Right hindlimb (tissue), 1 donor: ENCODE measurements at regions not wholly inside any gene's neighbourhood (a gene's known extent, or its start where the extent isn't known, plus 50 kb on each side); places are given as distances from the start of the nearest gene placed in this dataset.
"Not testable (repeated sequence)": the region's sequence is repeated elsewhere in the genome, so short reads cannot be mapped to it uniquely, and the experiment has no call there.

Experiments
- DNase-seq: peaks from one replicate; pipeline ENCODE4 v3.0.0-alpha.2; 2018

GRCh38 chr2:128602699-128603101 lies 284.0 kb upstream of the HS6ST1 start:
- peak; percentile 14 for DNase-seq

DNA sequence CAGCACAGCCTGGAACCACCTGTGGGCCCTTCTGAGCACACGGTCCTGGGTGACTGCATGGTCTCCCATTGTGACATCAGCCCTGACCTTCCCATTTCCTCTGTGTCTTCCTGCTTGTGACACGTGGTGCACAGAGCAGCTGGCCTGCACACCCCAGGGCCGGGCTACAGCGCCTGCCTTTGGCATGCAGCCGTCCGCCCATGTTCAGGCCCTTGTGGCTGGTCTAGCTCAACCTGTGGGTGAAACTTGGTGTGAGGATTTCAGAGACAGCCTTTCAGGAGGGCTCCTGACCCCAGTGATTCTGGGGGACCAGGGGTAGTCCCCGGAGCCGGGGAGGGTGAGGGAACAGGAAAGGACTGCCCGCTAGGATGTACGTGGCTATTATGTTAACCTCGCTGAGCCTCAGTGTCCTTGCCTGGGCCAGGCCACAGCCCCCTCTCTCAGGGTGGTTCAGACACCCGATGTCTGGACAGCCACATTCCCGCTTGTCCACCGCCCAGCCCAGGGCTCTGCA lies 284.8 kb upstream of the HS6ST1 start:
- peak; percentile 22 for DNase-seq

DNA sequence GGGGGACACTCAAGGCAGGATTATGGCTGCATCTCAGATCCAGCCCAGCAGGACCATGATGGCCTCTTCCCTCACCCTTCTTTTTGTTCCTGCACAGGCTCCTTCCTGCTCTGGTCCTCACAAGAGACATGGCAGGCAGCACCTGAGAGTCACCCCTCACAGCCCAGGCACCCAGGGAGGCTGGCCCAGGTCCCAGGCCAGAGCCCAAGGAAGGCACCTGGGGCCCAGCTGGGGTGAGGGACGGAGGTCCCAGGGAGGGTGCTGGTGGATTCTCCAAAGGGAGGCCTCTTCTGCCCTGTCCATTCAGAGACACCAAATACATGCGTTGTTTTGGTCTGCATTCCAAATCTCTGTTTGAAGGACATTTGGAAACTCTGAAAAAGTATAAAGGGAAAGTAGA lies 285.4 kb upstream of the HS6ST1 start:
- no peak for DNase-seq

DNA sequence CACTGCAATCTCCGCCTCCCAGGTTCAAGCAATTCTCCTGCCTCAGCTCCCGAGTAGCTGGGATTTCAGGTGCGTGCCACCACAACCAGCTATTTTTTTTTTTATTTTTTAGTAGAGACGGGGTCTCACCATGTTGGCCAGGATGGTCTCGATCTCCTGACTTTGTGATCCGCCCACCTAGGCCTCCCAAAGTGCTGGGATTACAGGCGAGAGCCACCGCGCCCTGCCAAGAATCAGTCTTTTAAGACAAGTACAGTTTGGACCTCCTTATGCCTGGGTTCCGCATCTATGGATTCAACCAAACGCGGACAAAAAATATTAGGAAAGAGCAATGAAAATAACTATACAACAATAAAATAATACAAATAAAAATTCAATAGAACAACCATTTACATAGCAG lies 285.9 kb upstream of the HS6ST1 start:
- DNase-seq: not testable (repeated sequence)

DNA sequence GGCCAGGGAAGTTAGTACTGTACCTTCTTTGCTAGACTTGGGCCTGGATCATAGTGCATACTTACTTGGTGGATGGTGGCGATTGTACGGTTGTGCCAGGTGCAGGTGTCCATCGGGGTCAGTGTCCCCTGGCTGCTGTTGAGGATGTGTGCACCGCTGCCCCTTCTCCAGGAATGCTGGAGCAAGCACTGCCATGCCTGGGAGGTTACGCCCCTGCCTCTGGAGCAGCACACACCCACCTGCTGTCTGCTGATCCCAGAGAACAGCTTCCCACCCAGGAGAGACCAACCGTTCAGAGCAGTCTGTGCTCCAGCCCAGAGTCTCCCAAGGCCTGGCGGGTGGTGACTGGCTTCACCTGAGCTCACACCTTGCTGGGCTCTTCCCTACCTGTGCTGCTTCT lies 286.8 kb upstream of the HS6ST1 start:
- peak; percentile 7 for DNase-seq

DNA sequence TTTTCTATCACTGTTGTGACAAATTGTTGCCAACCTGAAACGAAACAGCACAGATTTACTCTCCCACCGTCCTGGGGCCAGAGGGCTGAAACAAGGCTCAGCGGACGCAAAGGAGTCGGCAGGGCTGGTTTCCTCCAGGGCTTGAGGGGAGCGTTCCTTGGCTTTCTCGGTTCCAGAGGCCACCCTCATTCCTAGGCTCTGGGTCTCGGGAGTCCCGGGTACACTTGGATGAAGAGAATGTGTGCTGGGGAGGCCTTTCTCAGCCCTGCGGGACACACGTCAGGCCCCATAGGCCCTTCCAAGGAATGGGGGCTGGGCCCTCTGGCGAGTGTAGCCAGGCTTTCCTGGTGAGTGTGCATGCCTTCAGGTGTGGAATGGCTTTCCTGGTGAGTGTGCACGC lies 287.3 kb upstream of the HS6ST1 start:
- peak; percentile 7 for DNase-seq

DNA sequence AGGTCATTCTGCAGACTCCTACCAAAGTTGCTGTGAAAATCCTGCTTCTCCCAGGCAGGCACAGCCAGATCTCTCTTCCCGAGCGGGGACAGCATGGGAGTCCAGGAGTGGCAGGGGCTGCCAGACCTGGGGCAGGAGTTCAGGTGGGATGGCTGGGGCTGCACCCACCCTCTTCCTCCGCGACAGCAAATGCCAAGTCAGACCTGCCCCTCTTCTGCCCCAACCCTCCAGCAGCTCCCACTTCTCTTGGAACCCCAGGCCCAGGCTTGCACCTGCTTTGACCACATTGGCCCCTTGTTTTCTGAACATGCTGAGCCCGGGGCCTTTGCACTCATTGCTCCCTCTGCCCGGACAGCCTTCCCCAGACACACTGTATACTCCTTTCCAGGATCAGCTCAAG lies 288.2 kb upstream of the HS6ST1 start:
- DNase-seq: peak; percentile 1

GRCh38 chr2:128607440-128607839 lies 288.8 kb upstream of the HS6ST1 start:
- peak; percentile 21 for DNase-seq

DNA sequence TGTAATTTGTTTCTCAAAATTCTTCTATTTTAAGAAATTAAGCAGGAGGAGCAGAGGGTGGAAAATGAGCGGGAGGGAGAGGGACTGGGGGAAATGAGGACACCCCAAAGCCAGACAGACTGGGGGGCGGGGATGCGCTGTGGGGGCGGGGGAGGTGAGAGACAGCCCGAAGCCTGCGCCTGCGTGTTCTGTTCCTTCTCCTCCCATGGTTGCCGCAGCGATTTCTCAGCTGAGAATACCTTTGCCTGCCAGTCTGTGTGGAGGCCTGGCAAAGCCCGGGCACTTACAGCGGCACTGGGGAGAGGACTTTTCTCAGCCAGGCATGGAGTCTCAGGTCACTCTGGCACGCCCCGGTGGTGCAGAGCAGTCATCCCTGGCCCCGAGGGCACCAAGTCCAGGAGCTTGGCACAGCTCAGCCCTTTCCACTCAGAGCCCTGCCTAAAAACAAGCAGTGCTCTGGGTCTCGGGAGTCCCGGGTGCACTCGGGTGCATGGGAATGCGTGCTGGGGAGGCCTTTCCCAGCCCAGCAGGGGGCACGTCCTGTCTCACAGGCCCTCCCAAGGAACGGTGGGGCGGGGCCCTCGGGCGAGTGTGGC lies 289.3 kb upstream of the HS6ST1 start:
- peak; percentile 30 for DNase-seq

- peak; percentile 11 for DNase-seq
Observed at GRCh38 chr2:128608921-128609880, 290.5 kb upstream of the HS6ST1 start.

- peak; percentile 1 for DNase-seq
Observed at GRCh38 chr2:128610496-128610895, 291.8 kb upstream of the HS6ST1 start.

GRCh38 chr2:128611421-128612320 lies 293.0 kb upstream of the HS6ST1 start:
- peak; percentile 11 for DNase-seq

GRCh38 chr2:128612628-128613027 lies 294.0 kb upstream of the HS6ST1 start:
- DNase-seq: peak; percentile 16

GRCh38 chr2:128613351-128613750 lies 294.7 kb upstream of the HS6ST1 start:
- peak; percentile 14 for DNase-seq

GRCh38 chr2:128613876-128614275 lies 295.2 kb upstream of the HS6ST1 start:
- DNase-seq: no peak

GRCh38 chr2:128614907-128615306 lies 296.2 kb upstream of the HS6ST1 start:
- not testable (repeated sequence) for DNase-seq

- no peak for DNase-seq
Observed at GRCh38 chr2:128615571-128615970, 296.9 kb upstream of the HS6ST1 start.

DNA sequence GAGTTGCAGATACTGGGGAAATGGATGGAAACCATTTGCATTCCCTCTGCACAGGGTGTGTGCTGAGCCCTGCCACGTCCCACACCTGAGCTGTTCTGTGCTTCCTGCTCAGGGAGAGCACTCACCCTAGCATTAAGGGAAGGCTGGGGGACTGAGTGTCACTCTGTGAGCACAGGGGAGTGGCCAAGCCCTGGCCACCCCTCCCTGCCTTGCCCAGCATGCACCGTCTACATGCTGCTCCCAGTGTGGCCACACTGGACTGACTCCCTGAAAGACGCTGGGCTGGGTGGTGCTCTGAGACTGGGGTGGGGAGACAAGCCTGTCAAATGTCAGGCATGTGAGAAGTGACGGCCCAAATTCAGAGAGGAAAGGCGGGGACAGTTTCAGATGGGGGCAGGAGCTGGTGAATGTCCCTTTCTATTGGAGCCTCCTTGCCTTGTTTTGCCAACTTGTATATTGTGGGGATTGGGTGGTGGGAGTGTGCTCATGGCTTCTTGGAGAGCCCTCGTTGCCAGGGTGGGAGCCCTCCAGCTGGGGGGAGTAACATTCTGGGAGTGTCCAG lies 298.4 kb upstream of the HS6ST1 start:
- DNase-seq: no peak

- no peak for DNase-seq
Observed at GRCh38 chr2:128617661-128618060, 299.0 kb upstream of the HS6ST1 start.

GRCh38 chr2:128618642-128619041 lies 300.0 kb upstream of the HS6ST1 start:
- no peak for DNase-seq

DNA sequence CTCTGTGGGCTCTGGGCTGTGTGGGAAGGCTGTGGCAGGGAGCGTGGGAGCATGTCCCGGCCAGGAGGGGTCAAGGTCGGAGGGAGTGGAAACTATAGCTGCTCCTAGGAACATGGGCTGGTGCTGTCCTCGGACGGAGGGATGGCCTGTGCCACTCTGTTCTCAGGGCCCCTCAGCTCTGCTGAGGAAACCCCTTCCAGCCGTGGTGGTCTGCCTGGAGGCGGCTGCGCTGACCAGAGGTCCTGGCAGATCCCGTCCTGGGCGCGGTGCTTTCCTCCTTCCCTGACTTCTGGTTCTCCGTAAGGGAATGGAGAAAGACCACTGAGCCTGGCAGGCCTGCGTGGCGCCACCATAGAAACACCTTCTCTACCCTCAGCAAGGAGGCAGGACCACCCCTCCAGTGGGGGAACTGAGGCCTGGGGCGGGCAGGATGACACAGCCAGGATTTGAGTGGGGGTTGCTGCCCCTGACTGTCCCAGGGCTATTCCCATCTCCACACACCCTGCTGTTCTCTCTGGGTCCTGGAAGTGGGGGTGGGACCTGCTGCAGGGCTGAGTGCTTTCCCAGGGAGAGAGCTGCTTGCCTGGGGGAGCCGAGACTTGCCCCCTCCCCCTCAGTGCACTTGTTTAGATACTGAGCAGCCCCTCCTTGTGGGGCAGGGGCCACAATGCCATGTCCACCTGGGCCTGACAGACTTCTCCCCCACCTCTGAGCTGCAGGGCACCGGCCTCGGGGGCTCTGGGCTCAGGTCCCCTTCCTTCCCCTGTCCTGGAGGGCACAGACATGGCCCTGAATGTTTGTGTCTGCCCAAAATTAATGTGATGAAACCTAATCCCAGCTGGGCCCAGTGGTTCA lies 301.0 kb upstream of the HS6ST1 start:
- no peak for DNase-seq

DNA sequence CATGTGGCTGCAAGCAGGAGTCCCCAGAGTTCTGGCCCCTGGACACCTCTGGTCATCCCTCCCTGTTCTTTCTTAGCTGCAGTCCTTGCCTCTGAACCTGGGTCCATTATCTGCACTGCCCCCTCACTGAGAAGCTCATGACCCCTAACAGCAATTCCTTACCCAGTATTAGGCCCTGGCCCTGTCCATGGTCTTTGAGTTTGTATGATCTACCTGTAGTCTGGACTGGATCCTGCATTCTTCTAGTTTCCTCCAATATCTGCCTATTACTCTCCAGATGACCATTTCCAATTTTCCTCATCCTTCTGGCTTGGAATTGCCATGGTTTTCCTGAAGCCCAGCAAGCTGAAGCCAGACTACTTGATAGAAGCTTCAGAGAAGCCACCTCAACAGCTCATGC lies 302.4 kb upstream of the HS6ST1 start:
- no peak for DNase-seq
